ENCODE measurements at regions not wholly inside any gene's neighbourhood (a gene's known extent, or its start where the extent isn't known, plus 50 kb on each side); places are given as distances from the start of the nearest gene placed in this dataset.

DNA sequence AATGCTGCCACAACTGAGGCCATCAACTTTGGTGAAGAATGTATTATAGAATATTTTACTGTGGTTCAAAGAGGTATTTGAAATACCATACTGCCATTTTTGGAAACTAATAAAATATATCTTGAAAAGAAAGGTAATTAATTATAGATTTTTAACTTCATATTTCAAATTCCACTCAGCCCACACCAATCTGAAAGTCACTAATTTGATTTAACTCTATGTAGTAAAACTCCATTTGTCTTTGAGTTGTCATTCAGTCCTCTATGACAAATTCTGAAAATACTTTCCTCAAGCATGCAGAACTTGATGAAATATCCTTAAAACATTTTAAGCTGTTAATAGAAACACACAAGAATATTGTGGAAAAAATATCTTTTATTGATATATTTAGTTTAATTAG is 1196.7 kb upstream of the CITED2 start:
- no peak for ATAC-seq (ENCODE audit: low read depth)
- no peaks in the 10 kb centered on the region for H3K9me3 Mint-ChIP-seq
- POLR2A ChIA-PET, result no interaction called here
- H3K27ac Mint-ChIP-seq, result no peak overlapping the region
- intact Hi-C loops (cut with micrococcal nuclease), result no loop called here
- H3K4me3 Mint-ChIP-seq, result no peak overlapping the region
- H3K36me3 Mint-ChIP-seq (ENCODE audit: low read depth), result no peaks in the 10 kb centered on the region
- no peaks in the 10 kb centered on the region for H3K4me1 Mint-ChIP-seq
- CTCF ChIA-PET, result no interaction called here
- DNase-seq, result no peak
- TF ChIP-seq, protein P1, sequence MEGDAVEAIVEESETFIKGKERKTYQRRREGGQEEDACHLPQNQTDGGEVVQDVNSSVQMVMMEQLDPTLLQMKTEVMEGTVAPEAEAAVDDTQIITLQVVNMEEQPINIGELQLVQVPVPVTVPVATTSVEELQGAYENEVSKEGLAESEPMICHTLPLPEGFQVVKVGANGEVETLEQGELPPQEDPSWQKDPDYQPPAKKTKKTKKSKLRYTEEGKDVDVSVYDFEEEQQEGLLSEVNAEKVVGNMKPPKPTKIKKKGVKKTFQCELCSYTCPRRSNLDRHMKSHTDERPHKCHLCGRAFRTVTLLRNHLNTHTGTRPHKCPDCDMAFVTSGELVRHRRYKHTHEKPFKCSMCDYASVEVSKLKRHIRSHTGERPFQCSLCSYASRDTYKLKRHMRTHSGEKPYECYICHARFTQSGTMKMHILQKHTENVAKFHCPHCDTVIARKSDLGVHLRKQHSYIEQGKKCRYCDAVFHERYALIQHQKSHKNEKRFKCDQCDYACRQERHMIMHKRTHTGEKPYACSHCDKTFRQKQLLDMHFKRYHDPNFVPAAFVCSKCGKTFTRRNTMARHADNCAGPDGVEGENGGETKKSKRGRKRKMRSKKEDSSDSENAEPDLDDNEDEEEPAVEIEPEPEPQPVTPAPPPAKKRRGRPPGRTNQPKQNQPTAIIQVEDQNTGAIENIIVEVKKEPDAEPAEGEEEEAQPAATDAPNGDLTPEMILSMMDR (IDR thresholded peaks at IDR 0.05), result no peak
- H3K27me3 Mint-ChIP-seq, result no peaks in the 10 kb centered on the region

DNA sequence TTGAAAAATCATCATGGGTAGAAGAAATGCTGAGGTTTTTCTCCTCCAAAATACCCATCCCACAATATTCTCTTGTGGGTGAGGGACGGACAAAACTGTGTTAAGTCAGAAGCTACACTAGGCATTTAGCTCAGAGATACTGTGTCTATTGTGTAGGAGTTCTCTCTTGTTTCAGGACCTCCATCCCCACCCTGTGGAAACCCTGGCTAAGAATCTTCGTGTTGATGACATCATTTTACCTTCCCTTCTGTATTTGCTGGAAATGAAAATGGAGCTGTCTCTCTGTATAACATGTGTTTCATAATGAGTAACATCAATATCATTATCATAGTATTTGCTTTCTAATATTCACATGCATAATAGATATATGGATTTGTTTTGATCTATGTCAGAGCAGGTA is 1193.0 kb upstream of the CITED2 start:
- Mint-ChIP-seq H3K36me3 (ENCODE audit: low read depth) (no peaks in the 10 kb centered on the region), H3K9me3 (no peaks in the 10 kb centered on the region), H3K27ac (no peak overlapping the region), H3K27me3 (no peaks in the 10 kb centered on the region), H3K4me3 (no peak overlapping the region), H3K4me1 (no peaks in the 10 kb centered on the region)
- CTCF ChIA-PET, result no interaction called here
- intact Hi-C loops (cut with micrococcal nuclease), result no loop called here
- POLR2A ChIA-PET, result no interaction called here
- DNase-seq (no peak), ATAC-seq (ENCODE audit: low read depth) (no peak)
- TF ChIP-seq, protein P1 (IDR thresholded peaks at IDR 0.05), result no peak

DNA sequence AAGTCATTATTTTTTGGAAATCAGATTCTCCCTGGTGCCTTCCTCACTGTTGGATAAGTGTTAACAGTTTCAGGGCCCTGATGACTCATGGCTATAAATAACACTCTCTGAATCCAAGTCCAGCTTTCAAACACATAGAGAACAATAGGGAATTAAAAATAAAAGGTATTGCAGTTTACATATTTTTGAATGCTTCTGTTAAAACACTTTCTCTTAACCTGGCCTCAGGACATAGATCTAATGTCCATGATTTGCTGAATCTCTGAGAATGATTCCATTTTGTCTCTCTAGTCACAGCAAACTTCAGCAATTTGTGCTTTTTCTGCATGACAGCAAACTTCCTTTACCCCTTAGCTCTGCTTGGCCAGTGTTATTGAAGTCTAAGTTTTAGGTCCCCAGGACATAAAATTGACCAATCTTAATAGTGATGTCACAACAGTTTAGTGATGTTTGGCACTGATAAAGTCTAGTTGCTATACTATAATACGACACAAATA is 1192.4 kb upstream of the CITED2 start:
- Mint-ChIP-seq H3K27me3 (no peaks in the 10 kb centered on the region), H3K4me1 (no peaks in the 10 kb centered on the region), H3K27ac (no peak overlapping the region), H3K4me3 (no peak overlapping the region), H3K9me3 (no peaks in the 10 kb centered on the region), H3K36me3 (ENCODE audit: low read depth) (no peaks in the 10 kb centered on the region)
- CTCF ChIA-PET, result no interaction called here
- DNase-seq, result no peak
- POLR2A ChIA-PET, result no interaction called here
- TF ChIP-seq, protein P1 (IDR thresholded peaks at IDR 0.05), result no peak
- no peak for ATAC-seq (ENCODE audit: low read depth)
- intact Hi-C loops (cut with micrococcal nuclease), result no loop called here

DNA sequence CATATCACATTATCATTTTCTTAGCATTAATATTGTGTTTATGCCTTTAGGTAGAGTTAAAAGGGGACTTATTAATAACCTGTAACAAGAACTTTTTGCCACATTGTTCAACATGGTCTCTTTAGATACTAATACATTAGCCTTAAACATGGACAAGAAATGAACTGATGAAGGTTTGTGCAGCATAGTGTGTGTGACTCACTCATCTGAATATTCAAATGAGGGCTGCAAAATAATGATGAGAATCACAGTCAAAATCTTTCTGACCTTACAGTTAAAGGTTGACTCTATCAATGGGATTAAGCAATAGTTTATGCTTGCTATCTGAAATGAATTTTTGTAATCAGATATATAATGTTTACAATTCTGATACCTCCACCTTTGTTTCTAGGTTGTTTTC is 1189.3 kb upstream of the CITED2 start:
- ChIA-PET CTCF (no interaction called here), POLR2A (no interaction called here)
- no peak for ATAC-seq (ENCODE audit: low read depth)
- Mint-ChIP-seq H3K27me3 (no peaks in the 10 kb centered on the region), H3K9me3 (no peaks in the 10 kb centered on the region), H3K27ac (no peak overlapping the region), H3K4me1 (no peaks in the 10 kb centered on the region), H3K36me3 (ENCODE audit: low read depth) (no peaks in the 10 kb centered on the region), H3K4me3 (no peak overlapping the region)
- DNase-seq, result no peak
- intact Hi-C loops (cut with micrococcal nuclease), result no loop called here
- TF ChIP-seq, protein P1 (IDR thresholded peaks at IDR 0.05), result no peak

DNA sequence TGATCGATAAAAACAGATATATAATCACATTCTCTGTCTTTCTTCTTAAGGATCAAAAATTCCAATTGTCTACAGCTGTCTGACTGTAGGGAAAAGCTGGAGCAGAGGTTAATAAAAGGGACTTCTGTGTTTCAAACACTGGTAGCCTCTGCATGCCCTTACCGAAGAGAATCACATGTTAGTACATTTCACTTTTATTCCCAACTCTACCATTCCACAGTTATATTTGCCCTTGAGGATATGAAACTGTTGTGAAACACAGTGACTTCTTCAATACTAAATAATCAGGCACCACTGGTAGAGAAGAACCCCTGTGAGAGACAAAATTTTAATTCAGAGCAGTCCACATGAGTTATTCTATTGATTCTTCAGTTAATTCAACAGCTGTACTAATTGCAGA is 1187.3 kb upstream of the CITED2 start:
- TF ChIP-seq, protein P1 (IDR thresholded peaks at IDR 0.05), result no peak
- DNase-seq (no peak), ATAC-seq (ENCODE audit: low read depth) (no peak)
- H3K27ac Mint-ChIP-seq, result no peak overlapping the region
- H3K4me1 Mint-ChIP-seq, result no peaks in the 10 kb centered on the region
- H3K27me3 Mint-ChIP-seq, result no peaks in the 10 kb centered on the region
- ChIA-PET CTCF (no interaction called here), POLR2A (no interaction called here)
- no peaks in the 10 kb centered on the region for H3K36me3 Mint-ChIP-seq (ENCODE audit: low read depth)
- no peak overlapping the region for H3K4me3 Mint-ChIP-seq
- no peaks in the 10 kb centered on the region for H3K9me3 Mint-ChIP-seq
- intact Hi-C loops (cut with micrococcal nuclease), result no loop called here
